ENCODE measurements at regions not wholly inside any gene's neighbourhood (a gene's known extent, or its start where the extent isn't known, plus 50 kb on each side); places are given as distances from the start of the nearest gene placed in this dataset.

- TF ChIP-seq CTCF (IDR thresholded peaks at IDR 0.05; ENCODE audit: poor library complexity, severe bottlenecking) (no peak), MXI1 (conservative IDR thresholded peaks at IDR 0.05; ENCODE audit: poor library complexity, severe bottlenecking) (no peak), EP300 (conservative IDR thresholded peaks at IDR 0.05; ENCODE audit: poor library complexity, severe bottlenecking) (no peak), EZH2 (IDR thresholded peaks at IDR 0.05; ENCODE audit: borderline replicate concordance, insufficient read depth, low read length, poor library complexity, severe bottlenecking) (no peak), POLR2AphosphoS5 (IDR thresholded peaks at IDR 0.05) (no peak), REST (IDR thresholded peaks at IDR 0.05; ENCODE audit: borderline replicate concordance) (no peak), RAD21 (conservative IDR thresholded peaks at IDR 0.05) (no peak), TAF1 (IDR thresholded peaks at IDR 0.05; ENCODE audit: low read depth) (no peak), SMC3 (conservative IDR thresholded peaks at IDR 0.05; ENCODE audit: poor library complexity) (no peak)
These were observed 195.4 kb upstream of the ARL4C start for GRCh38 chr2:234691968-234692955.
